ENCODE measurements at regions not wholly inside any gene's neighbourhood (a gene's known extent, or its start where the extent isn't known, plus 50 kb on each side); places are given as distances from the start of the nearest gene placed in this dataset.
"Not testable (repeated sequence)": the region's sequence is repeated elsewhere in the genome, so short reads cannot be mapped to it uniquely, and the experiment has no call there.

- not testable (repeated sequence) for DNase-seq (ENCODE audit: low read depth); H3K4me3 ChIP-seq (replicated peaks; ENCODE audit: low read depth, low read length)
These were observed 311.2 kb upstream of the SOX4 start for GRCh38 chr6:21282360-21282759.

GRCh38 chr6:21284166-21284565 lies 309.4 kb upstream of the SOX4 start:
- TF ChIP-seq, protein P1, sequence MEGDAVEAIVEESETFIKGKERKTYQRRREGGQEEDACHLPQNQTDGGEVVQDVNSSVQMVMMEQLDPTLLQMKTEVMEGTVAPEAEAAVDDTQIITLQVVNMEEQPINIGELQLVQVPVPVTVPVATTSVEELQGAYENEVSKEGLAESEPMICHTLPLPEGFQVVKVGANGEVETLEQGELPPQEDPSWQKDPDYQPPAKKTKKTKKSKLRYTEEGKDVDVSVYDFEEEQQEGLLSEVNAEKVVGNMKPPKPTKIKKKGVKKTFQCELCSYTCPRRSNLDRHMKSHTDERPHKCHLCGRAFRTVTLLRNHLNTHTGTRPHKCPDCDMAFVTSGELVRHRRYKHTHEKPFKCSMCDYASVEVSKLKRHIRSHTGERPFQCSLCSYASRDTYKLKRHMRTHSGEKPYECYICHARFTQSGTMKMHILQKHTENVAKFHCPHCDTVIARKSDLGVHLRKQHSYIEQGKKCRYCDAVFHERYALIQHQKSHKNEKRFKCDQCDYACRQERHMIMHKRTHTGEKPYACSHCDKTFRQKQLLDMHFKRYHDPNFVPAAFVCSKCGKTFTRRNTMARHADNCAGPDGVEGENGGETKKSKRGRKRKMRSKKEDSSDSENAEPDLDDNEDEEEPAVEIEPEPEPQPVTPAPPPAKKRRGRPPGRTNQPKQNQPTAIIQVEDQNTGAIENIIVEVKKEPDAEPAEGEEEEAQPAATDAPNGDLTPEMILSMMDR (IDR thresholded peaks at IDR 0.05; ENCODE audit: low read length, missing control alignments) = no peak
- DNase-seq (ENCODE audit: low read depth) = no peak
- H3K4me3 ChIP-seq (replicated peaks; ENCODE audit: low read depth, low read length) = no peak overlapping the region

GRCh38 chr6:21284706-21285105 lies 308.8 kb upstream of the SOX4 start:
- H3K4me3 ChIP-seq (replicated peaks; ENCODE audit: low read depth, low read length) = no peak overlapping the region
- no peak for DNase-seq (ENCODE audit: low read depth)
- TF ChIP-seq, protein P1 (IDR thresholded peaks at IDR 0.05; ENCODE audit: low read length, missing control alignments) = no peak

DNA sequence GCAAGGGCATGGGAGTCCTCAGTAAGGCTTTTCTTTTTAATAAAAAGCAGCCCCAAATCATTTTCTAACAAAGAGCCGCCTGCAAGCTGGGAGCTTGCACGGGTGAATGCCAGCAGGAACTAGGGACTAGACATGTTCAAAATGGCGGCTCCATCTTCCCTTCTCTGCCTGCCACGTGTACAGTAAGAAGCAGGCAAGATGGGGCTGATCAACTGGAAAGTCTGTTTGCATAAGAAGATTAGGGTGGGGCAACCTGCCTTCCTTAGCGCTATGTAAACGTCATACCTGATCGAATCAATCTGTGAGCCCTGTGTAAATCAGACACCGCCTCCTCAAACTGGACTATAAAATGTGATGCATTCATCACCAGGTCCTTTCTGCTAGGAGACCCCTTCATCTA lies 299.4 kb upstream of the SOX4 start:
- no peak for DNase-seq (ENCODE audit: low read depth)
- TF ChIP-seq, protein P1 (IDR thresholded peaks at IDR 0.05; ENCODE audit: low read length, missing control alignments) = no peak
- no peak overlapping the region for H3K4me3 ChIP-seq (replicated peaks; ENCODE audit: low read depth, low read length)

GRCh38 chr6:21295506-21296240 lies 297.9 kb upstream of the SOX4 start:
- TF ChIP-seq, protein P1 (IDR thresholded peaks at IDR 0.05; ENCODE audit: low read length, missing control alignments) = no peak
- no peak for DNase-seq (ENCODE audit: low read depth)
- H3K4me3 ChIP-seq (replicated peaks; ENCODE audit: low read depth, low read length) = no peak overlapping the region

GRCh38 chr6:21297665-21298064 lies 295.9 kb upstream of the SOX4 start:
- TF ChIP-seq, protein P1 (IDR thresholded peaks at IDR 0.05; ENCODE audit: low read length, missing control alignments) = no peak
- no peak overlapping the region for H3K4me3 ChIP-seq (replicated peaks; ENCODE audit: low read depth, low read length)
- DNase-seq (ENCODE audit: low read depth) = no peak

DNA sequence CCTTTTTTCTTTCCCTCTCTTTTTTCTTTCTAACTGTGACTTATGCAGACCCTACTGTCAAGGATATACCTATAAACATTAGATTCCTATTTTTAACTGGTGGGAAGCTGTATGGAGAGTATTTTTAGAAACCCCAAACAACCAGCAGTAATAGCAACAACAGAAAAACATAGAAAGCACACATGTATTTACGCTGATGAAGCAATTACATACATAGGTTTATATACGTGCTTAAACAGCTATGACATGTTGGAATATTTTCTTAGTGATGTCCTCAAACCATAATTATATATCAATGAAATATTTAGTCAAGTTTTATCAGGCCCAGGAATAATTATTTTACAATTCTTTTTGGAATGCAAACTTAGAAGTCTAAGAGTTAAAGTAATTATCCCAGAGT lies 294.3 kb upstream of the SOX4 start:
- TF ChIP-seq, protein P1 (IDR thresholded peaks at IDR 0.05; ENCODE audit: low read length, missing control alignments) = no peak
- DNase-seq (ENCODE audit: low read depth) = no peak
- no peak overlapping the region for H3K4me3 ChIP-seq (replicated peaks; ENCODE audit: low read depth, low read length)
